Right renal cortex interstitium (tissue), 3 donors: ENCODE measurements at regions not wholly inside any gene's neighbourhood (a gene's known extent, or its start where the extent isn't known, plus 50 kb on each side); places are given as distances from the start of the nearest gene placed in this dataset.
"Not testable (repeated sequence)": the region's sequence is repeated elsewhere in the genome, so short reads cannot be mapped to it uniquely, and the experiment has no call there.

Experiments
- DNase-seq, 3 donors: peaks; one replicate each; pipeline ENCODE4 v3.0.0-alpha.2; 2013; ENCODE audit warnings: low read depth in 3 of 3, low spot score in 2 of 3

DNA sequence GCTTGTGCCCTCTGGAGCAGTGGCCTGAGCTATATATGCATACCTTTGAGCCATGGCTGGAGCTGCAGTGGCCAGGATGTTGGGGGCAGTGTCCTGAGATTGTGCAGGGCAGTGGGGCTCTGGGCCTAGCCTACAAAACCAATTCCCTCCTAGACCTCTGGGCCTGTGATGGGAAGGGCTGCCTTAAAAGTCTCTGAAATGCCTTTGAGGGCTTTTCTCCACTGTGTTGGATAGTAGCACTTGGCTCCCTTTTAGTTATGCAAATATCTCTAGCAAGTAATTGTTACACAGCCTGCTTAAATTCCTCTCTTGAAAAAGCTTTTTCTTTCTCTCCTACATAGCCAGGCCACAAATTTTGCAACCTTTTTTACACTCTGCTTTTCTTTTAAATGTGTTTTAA, 426.4 kb downstream of the ACTR3B start:
- no peak for DNase-seq

DNA sequence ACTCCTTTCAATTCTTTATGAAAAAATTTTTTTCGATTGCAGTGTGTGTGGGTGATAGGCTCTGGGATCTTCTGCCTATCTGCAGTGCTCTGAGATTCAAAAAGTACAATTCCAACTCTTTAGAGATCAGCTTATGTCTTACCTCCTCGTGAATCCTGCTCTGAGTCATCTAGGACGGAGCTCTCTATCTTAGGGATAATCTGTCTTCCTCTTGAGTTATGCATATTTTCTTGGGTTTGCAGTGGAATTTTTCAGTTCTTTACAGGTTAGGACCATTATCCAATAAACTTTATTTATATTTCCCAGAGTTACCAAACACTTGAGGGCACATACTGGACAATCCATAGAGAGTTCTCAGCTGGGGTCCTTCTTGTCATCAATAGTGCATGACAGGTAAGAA, 428.6 kb downstream of the ACTR3B start:
- no peak for DNase-seq

- no peak for DNase-seq
Measured at GRCh38 chr7:153188630-153189029, 429.1 kb downstream of the ACTR3B start.

- peak in 1 of 3 donors; percentile 4 for DNase-seq
Measured at GRCh38 chr7:153190452-153190851, 430.9 kb downstream of the ACTR3B start.

DNA sequence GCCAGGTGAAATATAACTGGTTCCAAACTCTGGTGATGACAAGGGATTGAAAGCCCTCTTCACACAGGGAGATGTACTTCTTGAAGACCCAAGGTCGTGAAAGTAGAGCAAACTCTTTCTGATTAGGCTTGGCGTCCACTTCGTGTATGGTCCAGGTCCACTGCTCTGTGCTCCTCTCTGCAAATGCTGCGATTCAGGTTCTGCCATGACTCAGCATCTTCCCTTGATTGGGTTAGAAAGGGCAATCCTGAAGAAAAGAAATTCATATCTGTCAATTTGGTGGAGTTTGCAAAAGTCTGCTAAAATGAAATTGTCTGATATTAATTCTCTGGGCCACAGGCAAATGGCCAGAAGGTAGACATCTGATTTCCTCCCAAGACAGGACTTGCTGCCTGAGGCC, 431.4 kb downstream of the ACTR3B start:
- DNase-seq, result no peak

GRCh38 chr7:153193144-153193595, 433.6 kb downstream of the ACTR3B start:
- DNase-seq, result peak in 2 of 3 donors; percentile 17 to 23

- no peak for DNase-seq
Measured at GRCh38 chr7:153217032-153217431, 457.5 kb downstream of the ACTR3B start.

GRCh38 chr7:153224890-153225289, 465.3 kb downstream of the ACTR3B start:
- DNase-seq, result no peak

GRCh38 chr7:153245136-153245535, 485.6 kb downstream of the ACTR3B start:
- DNase-seq, result not testable (repeated sequence)

GRCh38 chr7:153245809-153246208, 486.3 kb downstream of the ACTR3B start:
- DNase-seq, result no peak

DNA sequence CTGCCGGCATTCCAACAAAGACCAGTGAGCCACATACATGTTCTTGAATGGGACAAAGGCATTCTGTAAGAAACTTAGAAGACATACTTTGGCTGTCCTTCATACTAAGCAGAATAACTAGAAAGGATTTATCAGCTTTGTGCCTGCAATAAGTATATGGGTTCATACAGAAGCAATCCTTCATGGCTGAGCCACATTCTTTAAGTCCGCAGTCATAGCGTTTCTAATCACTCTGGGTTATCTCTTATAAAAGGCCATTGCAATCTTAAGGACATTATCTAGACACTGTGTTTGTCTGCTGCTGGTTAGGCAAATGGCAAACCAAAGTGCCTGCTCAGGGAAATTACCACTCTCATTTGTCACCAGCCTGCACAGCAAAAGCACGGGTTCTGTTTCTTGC, 488.4 kb downstream of the ACTR3B start:
- DNase-seq, result no peak

- DNase-seq, result no peak
Measured at GRCh38 chr7:153258686-153259085, 499.1 kb downstream of the ACTR3B start.

DNA sequence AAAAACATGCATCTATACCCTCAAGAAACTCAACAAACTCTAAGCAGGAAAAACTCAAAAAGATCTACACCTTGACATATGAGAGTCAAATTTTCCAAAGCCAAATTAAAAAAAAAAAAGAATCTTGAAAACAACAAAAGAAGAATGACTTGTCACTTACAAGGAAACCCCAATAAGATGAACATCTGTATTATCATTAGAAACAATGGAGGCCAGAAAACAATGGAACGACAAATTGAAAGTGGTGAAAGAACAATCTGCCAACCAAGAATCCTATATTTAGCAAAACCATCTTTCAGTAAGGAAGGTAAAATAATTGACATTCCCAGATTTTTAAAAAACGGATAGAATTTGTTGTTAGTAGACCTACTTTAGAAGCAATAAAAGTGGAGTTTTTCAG, 516.8 kb downstream of the ACTR3B start:
- no peak for DNase-seq

DNA sequence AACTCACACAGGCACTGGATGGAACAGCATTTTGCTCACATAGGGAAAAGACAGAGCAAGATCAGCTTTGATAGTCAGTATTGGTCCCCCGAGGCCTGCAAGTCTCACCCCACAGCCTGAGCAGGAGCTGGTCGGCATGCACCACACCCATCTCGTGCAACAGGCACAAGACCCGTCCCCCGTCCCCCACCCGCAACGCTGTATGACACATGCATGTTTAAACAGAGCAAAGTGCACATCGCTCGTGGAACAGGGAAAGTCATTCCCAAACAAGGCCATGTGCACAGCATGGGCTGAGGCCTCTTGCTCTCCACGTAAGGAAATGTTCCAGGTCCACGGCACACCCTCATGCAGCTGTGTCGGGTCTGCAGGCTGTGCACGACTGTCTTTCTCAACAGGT, 527.2 kb downstream of the ACTR3B start:
- no peak for DNase-seq

- DNase-seq, result no peak
Measured at GRCh38 chr7:153290066-153290465, 530.5 kb downstream of the ACTR3B start.

DNA sequence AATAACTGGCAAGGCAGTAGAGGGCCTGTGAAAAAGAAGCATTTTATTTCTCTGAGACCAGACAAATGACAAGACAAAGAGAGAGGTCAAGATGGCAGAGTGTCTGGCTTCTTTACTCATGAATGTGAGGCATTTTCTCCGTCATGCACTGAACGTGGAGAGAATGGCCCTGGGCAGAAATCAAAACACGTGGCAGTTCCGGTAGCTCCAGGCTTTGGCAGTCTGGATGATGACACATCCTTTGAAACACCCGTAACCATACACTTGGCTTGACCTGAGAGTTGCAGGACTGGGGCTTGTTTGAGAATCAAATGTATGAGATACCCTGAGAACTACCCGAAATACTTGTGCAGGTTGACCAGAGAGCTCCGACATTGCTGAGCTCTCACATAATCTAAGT, 537.6 kb downstream of the ACTR3B start:
- DNase-seq, result no peak

DNA sequence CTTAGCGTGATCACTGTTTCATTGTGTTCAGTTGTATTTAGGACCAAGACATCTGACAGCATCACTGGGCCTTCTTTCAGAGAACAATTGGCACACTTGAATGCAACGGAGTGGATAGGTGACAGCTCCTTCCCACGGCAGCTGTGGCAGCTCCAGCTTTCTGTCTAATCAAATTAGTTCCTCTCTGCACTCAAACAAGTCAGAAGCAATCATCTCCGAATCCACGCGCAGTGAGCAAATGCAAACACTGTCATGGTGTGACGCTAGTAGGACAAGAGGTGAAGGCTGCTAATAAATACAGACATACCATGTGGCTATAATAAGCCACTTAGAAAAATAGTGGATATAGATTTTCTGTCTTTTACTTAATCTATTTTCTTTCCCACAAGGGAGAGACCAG, 542.4 kb downstream of the ACTR3B start:
- no peak for DNase-seq

DNA sequence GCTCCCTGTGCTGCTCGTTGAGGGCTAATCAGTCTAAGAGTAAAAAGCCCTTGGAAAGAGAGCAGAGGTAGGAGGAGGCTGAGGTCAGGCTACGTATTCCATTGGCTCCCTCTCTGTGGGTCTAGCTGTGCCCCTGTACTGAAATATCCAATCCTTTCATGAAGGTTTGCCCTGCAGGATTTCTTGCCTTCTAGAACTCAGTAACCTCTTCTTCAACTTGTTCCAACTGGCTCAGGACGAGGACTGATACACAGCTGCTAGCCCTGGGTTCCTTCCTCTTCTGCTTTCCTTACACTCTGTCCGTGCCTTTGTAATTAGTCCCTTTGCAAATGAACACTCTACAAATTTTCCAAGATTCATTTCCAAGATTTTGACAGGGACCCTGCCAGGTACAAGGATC, 560.5 kb downstream of the ACTR3B start:
- no peak for DNase-seq

DNA sequence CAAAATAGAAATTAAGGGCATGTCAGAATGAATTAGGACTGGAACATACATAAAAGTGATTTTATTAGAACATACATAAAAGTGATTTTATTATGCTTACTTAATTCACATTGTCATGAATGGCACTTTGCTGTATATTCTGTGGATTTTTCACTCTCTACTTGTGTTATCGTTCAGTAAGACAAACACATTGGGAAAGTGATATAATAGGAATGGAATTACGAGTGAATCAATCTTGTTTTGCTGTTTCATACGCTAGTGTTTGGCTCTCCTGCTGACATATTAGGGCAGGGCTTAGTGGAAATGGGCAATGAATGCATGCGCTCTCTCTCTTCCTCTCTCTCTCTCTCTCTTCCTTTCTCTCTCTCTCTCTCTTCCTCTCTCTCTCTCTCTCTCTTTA, 561.1 kb downstream of the ACTR3B start:
- DNase-seq, result peak in 1 of 3 donors; percentile 56

DNA sequence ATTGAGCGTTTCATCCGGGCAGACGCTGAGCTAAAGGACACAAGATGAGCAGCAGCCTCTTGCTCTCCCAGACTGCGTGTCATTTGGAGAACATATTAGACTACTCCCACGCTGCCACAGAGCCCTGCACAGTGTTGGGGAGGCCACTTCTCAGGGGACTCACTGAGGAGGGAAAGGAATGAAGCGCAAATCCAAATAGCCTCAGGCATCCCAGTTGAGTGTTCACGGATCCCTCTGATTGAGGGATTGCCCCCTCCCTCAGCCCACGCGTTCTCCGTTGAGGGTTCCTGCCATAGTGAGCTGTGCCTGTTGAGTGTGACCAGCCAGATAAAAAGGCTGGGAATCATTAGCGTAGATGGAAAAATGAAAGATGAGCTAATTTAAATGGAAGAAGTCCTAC, 563.4 kb downstream of the ACTR3B start:
- no peak for DNase-seq

GRCh38 chr7:153324094-153324493, 564.5 kb downstream of the ACTR3B start:
- no peak for DNase-seq

DNA sequence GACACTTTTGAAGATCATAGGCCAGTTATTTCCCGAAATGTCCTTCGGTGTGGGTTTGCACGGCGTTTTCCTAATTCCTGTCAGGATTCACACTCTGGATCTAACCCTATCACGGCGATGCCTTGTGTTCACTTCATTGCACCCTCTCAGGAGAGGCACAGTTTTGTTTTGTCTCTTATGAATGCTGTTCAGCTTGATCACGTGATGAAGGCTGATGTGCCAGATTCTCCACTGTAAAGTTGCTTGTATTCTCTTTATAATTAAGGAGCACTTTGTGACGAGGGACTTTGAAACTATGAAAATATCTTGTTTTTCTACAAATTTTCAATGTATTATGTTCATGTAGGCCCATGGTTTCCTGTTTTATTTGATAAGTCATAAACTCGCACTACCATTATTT, 568.1 kb downstream of the ACTR3B start:
- DNase-seq, result no peak

DNA sequence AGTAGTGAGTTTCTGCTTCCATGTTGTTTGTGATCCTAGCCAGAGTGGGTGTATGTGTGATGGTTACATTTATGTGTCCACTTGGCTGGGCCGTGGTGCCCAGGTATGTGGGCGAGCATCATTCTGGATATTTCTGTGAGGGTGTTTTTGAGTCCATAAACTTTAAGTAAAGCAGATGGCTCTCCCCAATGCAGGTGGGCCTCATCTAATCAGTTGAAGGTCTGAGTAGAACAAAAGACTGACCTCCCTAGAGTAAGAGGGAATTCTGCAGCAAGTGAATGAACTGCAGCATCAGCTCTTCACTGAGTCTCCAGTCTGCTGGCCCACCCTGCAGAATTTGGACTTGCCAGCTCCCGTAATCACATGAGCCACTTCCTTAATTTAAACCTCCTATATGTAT, 571.9 kb downstream of the ACTR3B start:
- no peak for DNase-seq

- no peak for DNase-seq
Measured at GRCh38 chr7:153354071-153354470, 594.5 kb downstream of the ACTR3B start.
